HUES6 (cell line): ENCODE measurements at regions not wholly inside any gene's neighbourhood (a gene's known extent, or its start where the extent isn't known, plus 50 kb on each side); places are given as distances from the start of the nearest gene placed in this dataset.

ENCODE experiments used
- H3K27ac ChIP-seq: 2 replicates; pipeline ENCODE4 v1.7.0; 2013; ENCODE audit warnings: low read depth, mild to moderate bottlenecking, low read length, inconsistent platforms
- H3K27me3 ChIP-seq: 2 replicates; pipeline ENCODE4 v1.6.1; 2013; ENCODE audit warnings: low read length; ENCODE audit not compliant: control insufficient read depth, insufficient read depth
- H3K36me3 ChIP-seq: 2 replicates; pipeline ENCODE4 v1.6.1; 2013; ENCODE audit warnings: low read length; ENCODE audit not compliant: control insufficient read depth, insufficient read depth
- H3K4me1 ChIP-seq: 2 replicates; pipeline ENCODE4 v1.6.1; 2013; ENCODE audit warnings: low read length; ENCODE audit not compliant: control insufficient read depth, insufficient read depth
- H3K4me3 ChIP-seq: 2 replicates; pipeline ENCODE4 v1.5.1; 2013; ENCODE audit warnings: low read depth, low read length
- H3K9ac ChIP-seq: one replicate; pipeline ENCODE4 v1.6.1; 2013; ENCODE audit warnings: mild to moderate bottlenecking, low read length
- H3K9me3 ChIP-seq: 2 replicates; pipeline ENCODE4 v1.6.1; 2013; ENCODE audit warnings: low read depth, low read length; ENCODE audit not compliant: control insufficient read depth, insufficient read depth

DNA sequence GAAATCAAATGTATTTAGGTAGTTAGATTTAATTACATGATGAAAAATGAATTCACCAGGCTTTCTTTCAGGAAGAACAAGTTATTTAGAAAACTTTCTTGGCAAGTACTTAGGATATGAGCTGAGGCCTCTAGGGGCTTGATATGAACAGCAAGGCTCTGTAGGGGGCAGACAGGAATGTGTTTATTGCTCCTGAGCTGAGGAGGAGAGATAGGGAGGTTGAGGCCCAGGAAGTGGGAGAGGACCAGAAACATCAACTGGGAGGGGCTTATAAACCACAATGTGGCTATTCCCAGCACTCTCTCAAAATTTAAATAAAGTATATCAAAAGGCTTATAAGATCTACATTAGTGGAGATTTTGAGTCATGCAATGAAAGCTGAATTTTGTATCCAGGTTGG, 154.0 kb upstream of the MAF start:
- no peak overlapping the region for H3K4me3 ChIP-seq
- no peaks in the 10 kb centered on the region for H3K36me3 ChIP-seq
- no peaks in the 10 kb centered on the region for H3K9me3 ChIP-seq
- H3K27me3 ChIP-seq = no peaks in the 10 kb centered on the region
- H3K9ac ChIP-seq = no peak overlapping the region
- H3K4me1 ChIP-seq = no peaks in the 10 kb centered on the region; the same call in 1 of the 2 replicates
- no peak overlapping the region for H3K27ac ChIP-seq

- Histone ChIP-seq H3K27ac (no peak overlapping the region), H3K36me3 (no peaks in the 10 kb centered on the region), H3K9me3 (no peaks in the 10 kb centered on the region), H3K4me3 (no peak overlapping the region), H3K9ac (no peak overlapping the region), H3K4me1 (no peaks in the 10 kb centered on the region; the same call in 1 of the 2 replicates), H3K27me3 (no peaks in the 10 kb centered on the region)
Measured at GRCh38 chr16:79754081-79754480, 153.5 kb upstream of the MAF start.

DNA sequence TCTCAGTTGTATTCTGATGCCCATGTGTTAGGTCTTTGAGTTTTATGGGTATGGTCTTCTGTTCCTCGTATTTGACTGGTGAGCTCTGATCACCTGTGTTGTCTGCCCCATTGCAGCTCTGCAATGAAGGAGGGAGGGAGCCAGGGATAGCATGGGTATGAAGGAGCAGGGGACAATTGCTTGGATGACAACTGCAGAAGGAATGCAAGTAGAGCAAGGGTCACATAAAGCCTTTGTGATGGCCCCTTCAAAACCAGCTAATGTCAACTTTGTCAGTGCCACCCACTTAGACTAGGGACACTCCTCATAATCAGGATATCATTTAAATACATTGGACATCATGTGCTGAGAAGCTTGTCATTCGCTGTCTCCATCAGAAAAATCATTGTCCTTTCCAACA, 152.7 kb upstream of the MAF start:
- no peak overlapping the region for H3K4me3 ChIP-seq
- no peak overlapping the region for H3K27ac ChIP-seq
- no peak overlapping the region for H3K9ac ChIP-seq
- H3K4me1 ChIP-seq = no peaks in the 10 kb centered on the region; the same call in 1 of the 2 replicates
- no peaks in the 10 kb centered on the region for H3K9me3 ChIP-seq
- H3K36me3 ChIP-seq = no peaks in the 10 kb centered on the region
- H3K27me3 ChIP-seq = no peaks in the 10 kb centered on the region

GRCh38 chr16:79752396-79752795, 151.9 kb upstream of the MAF start:
- Histone ChIP-seq H3K36me3 (no peaks in the 10 kb centered on the region), H3K27me3 (no peaks in the 10 kb centered on the region), H3K4me1 (no peaks in the 10 kb centered on the region; the same call in 1 of the 2 replicates), H3K4me3 (no peak overlapping the region), H3K9ac (no peak overlapping the region), H3K27ac (no peak overlapping the region), H3K9me3 (no peaks in the 10 kb centered on the region)

- Histone ChIP-seq H3K27ac (no peak overlapping the region), H3K4me1 (no peaks in the 10 kb centered on the region; the same call in 1 of the 2 replicates), H3K9me3 (no peaks in the 10 kb centered on the region), H3K9ac (no peak overlapping the region), H3K27me3 (no peaks in the 10 kb centered on the region), H3K36me3 (no peaks in the 10 kb centered on the region), H3K4me3 (no peak overlapping the region)
Measured at GRCh38 chr16:79751471-79752184, 151.1 kb upstream of the MAF start.

- no peak overlapping the region for H3K27ac ChIP-seq
- H3K4me1 ChIP-seq = no peaks in the 10 kb centered on the region; the same call in 1 of the 2 replicates
- no peak overlapping the region for H3K4me3 ChIP-seq
- H3K9me3 ChIP-seq = no peaks in the 10 kb centered on the region
- no peaks in the 10 kb centered on the region for H3K36me3 ChIP-seq
- no peak overlapping the region for H3K9ac ChIP-seq
- H3K27me3 ChIP-seq = no peaks in the 10 kb centered on the region
Measured at GRCh38 chr16:79750311-79750710, 149.8 kb upstream of the MAF start.

DNA sequence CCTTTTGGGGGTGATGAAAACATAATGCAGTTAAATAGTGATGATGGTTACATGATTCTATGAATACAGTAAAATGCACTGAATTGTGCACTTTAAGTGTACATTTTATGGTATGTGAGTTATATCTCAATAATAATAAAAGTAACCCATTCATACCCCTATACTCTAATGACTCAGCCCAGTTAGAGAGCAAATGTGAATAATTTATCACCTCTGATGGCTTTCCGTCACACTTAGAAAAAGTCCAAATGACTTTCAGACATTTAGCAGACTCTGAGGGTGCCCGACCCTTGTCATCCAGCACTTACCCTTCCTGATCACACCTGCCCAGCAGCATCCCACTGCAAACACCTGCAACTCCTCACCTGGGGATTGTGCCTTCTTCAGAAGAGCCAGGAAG, 148.1 kb upstream of the MAF start:
- Histone ChIP-seq H3K9ac (no peak overlapping the region), H3K4me1 (no peaks in the 10 kb centered on the region), H3K4me3 (no peak overlapping the region), H3K27me3 (no peaks in the 10 kb centered on the region), H3K36me3 (no peaks in the 10 kb centered on the region), H3K9me3 (no peaks in the 10 kb centered on the region), H3K27ac (no peak overlapping the region)

DNA sequence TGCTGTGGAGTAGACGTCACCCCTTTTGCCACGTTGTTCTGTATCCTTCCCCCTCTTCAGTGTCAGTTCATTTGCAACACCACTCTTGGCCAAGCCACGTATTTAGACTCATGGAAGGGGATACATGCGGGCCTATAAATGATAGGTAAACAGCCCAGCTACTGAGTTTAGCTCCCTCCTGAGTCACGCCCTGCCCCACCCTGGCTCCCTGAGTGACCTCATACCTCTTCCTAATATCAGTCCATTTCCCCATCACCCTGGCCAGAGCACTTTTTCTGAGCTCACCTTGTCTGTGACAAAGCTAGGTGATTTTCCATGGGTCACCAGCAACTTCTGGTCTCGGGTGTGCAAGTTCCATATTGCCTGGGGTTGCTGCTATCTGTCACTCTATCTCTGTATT, 147.2 kb upstream of the MAF start:
- no peaks in the 10 kb centered on the region for H3K27me3 ChIP-seq
- no peaks in the 10 kb centered on the region for H3K36me3 ChIP-seq
- no peak overlapping the region for H3K9ac ChIP-seq
- no peaks in the 10 kb centered on the region for H3K9me3 ChIP-seq
- no peaks in the 10 kb centered on the region for H3K4me1 ChIP-seq
- no peak overlapping the region for H3K4me3 ChIP-seq
- H3K27ac ChIP-seq = no peak overlapping the region

DNA sequence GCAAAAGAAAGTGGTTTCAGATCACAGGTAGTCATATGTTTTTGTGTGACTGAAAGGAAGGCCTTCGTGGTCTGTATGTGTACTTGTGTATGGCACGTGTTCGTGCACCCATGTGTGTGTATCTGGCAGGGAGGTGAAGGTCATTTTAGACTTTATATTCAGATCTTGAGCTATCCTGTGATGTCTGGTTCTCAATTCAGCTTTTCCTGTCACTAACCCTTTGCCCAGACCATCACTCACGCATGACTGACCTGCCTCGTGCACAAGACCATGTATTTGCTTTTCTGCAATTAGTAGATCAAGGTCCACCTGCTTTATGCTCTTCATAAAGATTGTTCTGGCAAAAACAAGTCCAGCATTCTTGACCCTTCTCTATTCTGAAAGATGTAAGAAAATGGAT, 139.7 kb upstream of the MAF start:
- H3K4me1 ChIP-seq = 0 out of 2 replicates have a peak, but pooled peaks cover 4% of the 10 kb centered on the region
- H3K27me3 ChIP-seq = no peaks in the 10 kb centered on the region
- H3K9ac ChIP-seq = no peak overlapping the region
- H3K36me3 ChIP-seq = no peaks in the 10 kb centered on the region
- H3K4me3 ChIP-seq = no peak overlapping the region
- no peaks in the 10 kb centered on the region for H3K9me3 ChIP-seq
- no peak overlapping the region for H3K27ac ChIP-seq

- H3K27me3 ChIP-seq = no peaks in the 10 kb centered on the region; the same call in 1 of the 2 replicates
- H3K4me3 ChIP-seq = no peak overlapping the region
- H3K27ac ChIP-seq = no peak overlapping the region
- 0 out of 2 replicates have a peak, but pooled peaks cover 4% of the 10 kb centered on the region for H3K4me1 ChIP-seq
- H3K9me3 ChIP-seq = no peaks in the 10 kb centered on the region
- H3K9ac ChIP-seq = no peak overlapping the region
- no peaks in the 10 kb centered on the region for H3K36me3 ChIP-seq
Measured at GRCh38 chr16:79735271-79735670, 134.7 kb upstream of the MAF start.

DNA sequence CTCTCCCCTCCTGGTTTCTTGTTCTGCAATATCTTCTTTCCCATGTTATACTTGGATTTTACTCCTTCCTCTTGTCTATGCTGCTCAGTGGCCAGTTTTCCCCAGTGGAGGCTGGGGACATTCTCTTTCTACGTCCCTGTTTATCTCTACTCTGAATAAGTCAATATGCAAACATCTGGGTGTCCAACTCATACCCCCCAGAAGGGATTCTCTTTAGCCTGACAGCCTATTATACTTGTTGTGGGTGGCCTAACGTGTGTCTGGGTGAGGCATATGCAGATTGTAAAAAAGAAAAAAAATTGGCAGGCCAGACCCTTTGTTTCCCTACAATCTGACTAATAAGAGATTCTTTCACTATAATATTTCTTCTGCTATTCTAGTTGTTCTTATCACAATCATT, 134.2 kb upstream of the MAF start:
- Histone ChIP-seq H3K27me3 (no peaks in the 10 kb centered on the region; the same call in 1 of the 2 replicates), H3K9me3 (no peaks in the 10 kb centered on the region), H3K9ac (no peak overlapping the region), H3K27ac (no peak overlapping the region), H3K4me3 (no peak overlapping the region), H3K36me3 (no peaks in the 10 kb centered on the region), H3K4me1 (0 out of 2 replicates have a peak, but pooled peaks cover 4% of the 10 kb centered on the region)
